NCI-H524 (cell line): ENCODE measurements at regions not wholly inside any gene's neighbourhood (a gene's known extent, or its start where the extent isn't known, plus 50 kb on each side); places are given as distances from the start of the nearest gene placed in this dataset.
"Not testable (repeated sequence)": the region's sequence is repeated elsewhere in the genome, so short reads cannot be mapped to it uniquely, and the experiment has no call there.

Source experiments
- DNase-seq, 2 experiments: peaks; one replicate each; lab custom pipeline; 2025; lab: John Stamatoyannopoulos, UW

DNA sequence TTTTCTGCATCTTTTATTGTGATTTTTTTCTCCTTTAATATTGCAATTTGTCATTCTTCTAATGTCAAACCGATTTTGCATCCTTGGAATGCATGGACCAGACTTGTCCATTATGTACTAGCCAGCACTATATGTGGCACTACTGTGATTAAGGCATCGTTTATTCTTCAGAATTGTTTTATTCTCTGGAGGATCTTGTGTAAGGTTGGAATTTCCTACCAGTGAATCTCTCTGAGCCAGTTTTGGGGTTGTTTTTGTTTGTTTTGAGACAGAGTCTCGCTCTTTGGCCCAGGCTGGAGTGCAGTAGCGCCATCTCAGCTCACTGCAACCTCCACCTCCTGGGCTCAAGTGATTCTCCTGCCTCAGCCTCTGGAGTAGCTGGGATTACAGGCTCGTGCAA, 58.5 kb downstream of the IGLL5 start:
- DNase-seq: no peak

DNA sequence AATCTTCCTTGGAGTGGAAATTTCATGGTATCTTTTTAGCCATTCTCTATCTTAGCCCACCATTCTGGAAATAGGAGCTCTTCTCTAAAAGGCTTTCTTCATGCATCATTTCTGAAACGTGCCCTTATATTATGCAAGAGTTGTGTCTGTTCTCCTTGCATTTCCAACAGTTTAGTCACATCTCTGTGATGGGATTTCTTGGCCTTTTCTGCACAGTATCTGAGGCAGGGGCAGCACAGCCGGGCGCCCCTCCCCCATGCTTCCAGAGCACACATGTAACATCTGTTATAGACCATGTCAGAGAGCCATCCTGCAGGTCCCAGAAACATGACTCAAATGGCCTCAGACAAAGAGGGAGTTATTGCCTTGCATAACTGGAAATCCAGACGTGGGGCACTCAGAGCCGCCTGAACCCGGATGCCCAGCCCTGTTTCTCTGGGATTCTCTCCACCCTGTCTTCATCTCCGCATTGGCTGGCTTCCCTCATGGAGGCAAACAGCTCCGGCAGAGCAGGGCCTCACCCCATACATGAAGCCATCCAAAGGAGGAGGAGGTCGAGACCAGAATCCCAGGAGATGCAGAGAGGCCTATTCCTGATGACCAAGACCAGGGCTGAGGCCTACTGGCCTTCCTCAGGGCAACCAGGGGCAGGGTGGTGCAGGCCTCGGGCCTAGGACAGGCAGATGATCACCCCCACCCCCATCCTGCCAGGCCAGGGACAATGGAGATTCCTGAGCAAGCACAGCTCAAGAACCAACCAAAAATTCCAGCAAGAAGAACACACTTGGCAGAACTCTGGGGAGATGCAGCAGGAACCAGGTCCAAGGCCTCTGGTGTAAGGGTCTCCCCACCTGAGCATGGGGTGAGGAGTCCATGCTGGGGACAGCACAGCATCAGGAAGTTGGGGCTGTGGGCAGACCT, 61.3 kb downstream of the IGLL5 start:
- DNase-seq: peak in 1 of 2 experiments; percentile 34

DNA sequence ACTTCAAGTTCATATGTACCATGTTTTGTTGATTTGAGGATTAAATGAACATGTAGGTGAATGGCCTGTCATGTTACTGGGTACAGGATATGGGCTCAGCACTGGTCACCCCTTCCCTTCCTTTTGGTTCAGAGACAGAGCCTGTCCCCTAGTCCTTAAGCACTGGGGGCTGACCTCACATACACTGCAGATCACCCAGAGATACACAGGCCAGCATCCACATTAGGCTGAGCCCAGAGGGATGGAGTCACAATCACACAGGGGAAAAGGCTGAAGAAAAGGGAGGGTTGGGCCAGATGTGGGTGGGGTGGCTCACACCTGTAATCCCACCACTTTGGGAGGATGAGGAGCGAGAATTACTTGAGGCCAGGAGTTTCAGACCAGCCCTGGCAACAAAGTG, 62.3 kb downstream of the IGLL5 start:
- DNase-seq: no peak

DNA sequence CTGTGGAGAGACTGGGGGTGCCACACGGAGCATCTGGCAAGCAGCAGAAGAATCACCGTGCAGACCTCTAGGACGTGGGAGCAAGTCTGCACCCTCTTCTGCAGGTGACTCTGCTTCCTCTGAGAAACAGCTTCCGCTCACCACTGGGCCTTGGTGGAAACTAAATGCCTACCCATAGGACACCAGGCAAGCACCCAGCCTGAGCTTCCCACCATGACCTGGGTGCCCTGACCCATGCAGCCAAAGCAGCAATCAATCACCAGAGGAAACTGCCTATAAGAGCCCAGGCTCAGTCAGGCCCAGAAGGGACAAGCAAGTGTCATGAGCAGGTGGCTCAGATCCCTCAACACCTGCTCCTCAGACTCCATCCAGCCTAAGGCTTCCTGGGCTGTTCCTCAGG, 63.4 kb downstream of the IGLL5 start:
- peak in 1 of 2 experiments; percentile 22 for DNase-seq

DNA sequence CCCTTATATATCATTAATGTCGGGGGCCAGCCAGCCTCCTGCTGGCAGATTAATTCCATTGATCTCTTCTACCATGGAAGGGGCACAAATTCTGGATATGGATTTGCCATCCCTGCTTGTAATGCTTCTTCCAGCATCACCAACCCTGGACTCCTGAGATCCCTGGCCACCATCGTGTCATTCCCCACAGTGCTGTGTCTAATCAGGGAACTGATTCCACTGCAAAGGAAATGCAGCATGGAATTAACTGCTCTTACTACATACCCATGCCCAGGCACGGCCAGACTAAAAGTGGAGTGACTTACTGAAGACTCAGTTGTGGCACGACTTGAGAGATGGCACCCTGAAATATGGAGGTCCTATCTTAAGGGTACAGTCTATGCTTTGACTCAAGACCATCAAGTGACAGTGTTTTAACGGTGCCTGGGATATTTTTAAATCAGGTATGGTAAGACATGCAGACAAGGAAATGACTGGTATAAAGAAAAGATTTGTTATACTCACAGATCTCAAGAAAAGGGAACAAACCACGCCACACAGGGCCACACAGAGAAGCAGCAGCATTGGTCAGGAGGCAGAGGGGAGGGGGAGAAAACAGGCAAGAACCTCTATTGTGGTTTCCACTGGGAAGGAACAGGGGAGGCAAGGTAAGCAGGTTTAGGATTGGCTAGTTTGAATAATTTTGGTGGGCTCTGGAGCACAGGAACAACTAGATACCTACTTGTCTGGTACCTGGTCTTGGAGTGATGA, 65.1 kb downstream of the IGLL5 start:
- no peak for DNase-seq

DNA sequence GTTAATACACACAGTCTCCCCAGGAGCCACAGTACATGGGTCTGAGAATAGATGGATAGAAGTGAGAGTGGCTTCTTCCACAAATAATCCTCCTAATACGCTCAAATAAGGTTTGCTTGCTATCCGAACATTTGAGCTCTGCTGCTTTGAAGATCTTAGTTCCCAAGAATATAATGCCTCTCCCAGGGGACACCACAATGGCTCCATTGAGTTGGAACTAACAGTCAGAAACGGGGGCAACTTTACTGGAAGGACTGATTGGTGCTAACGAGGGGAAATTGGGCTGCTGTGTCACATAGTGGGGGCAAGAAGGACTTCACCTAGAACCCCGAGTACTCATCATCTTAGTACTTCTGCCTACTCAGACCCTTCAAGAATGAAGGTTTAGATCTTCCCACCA, 66.2 kb downstream of the IGLL5 start:
- DNase-seq: no peak

DNA sequence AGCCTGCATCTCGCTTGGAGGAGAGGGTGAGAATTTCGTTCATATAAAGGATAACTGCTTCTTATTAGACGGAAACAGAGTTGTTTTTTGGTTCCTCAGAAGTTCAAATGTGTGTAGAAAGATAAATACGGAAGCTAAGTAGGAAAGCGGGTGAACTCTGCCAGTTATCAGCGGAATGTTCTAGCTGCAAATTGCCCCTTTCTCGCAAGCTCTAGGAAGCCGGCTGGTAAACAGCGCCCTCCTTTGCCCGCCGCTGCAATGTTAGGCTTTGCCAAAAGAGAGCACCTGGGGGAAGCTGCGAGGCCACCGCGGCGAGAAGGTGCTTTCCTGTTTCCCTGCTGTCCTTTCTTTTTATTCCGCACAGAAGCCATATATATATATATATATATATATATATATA, 67.0 kb downstream of the IGLL5 start:
- DNase-seq: peak; percentile 41 to 77

DNA sequence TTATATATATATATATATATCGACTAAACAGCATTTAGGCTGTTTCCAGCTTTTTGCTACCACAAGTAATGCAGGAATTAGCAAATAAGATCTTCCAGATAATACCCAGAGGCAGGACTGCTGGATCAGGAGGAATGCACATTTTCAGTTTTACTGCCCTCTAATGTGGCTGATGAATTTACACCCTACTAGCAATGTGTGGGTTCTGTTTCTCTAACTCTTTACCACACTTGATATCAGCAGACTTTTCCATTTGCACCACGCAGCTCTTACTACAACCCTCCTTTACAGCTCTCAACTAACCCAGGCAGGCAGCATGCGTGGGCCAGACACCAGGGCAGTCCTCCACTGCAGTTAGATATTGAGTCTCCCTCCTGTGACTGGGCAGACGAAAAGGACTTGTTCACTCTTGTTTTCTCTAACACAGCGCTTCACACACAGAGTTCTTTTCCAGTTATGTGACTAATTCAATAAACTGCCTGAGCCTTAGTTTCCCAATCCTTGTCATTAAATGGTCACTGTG, 67.7 kb downstream of the IGLL5 start:
- peak in 1 of 2 experiments; percentile 15 for DNase-seq

DNA sequence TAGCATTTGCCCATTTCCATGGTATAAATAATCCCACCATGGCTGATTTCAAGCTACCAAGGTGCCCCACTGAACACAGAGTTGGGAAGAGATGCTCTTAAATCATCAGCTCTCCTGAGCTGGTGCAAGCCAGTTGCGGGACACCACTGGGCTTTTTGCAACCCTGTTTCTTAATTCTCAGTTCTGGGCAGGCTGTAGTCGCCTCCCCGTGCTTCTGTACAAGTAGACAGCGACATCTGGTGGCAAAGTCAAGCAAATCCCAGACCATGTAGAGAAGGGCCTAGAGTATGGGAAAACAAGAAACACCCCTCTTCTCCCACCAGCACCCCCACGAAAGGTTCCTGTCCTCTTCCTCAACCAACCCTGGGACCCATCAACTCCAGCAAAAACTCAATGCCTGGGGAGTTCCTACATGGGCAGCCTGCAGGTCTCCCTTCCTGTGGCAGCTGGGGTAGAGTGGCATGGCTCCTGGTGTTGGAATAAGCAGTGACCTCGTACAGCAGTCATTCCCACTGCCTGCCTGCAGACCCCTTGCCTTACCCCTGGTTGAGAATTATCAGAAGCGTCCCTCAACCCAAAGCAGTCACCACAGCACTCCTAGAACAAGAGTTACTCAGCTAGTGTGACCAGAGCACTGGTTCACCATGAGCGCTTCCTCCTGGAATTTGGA, 68.4 kb downstream of the IGLL5 start:
- DNase-seq: peak; percentile 31 to 75

DNA sequence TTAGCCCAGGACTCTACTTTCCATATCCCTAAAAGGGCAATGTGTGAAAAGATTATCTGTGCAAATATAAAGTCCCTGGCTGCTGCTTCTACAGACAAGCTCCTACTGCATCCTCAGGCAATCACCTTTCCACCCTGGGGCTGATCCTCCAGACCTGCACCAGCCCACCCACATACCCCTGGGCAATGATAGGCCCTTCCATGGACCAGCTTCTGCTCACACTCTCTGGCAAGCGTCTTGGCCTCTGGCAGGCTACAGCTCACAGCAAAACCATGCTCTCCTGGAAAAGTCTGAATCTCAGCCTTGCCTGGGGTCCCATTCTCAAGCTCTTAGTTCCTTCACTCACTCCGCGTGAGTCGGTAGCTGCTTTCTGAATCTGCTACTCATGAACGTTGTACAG, 69.5 kb downstream of the IGLL5 start:
- DNase-seq: no peak

DNA sequence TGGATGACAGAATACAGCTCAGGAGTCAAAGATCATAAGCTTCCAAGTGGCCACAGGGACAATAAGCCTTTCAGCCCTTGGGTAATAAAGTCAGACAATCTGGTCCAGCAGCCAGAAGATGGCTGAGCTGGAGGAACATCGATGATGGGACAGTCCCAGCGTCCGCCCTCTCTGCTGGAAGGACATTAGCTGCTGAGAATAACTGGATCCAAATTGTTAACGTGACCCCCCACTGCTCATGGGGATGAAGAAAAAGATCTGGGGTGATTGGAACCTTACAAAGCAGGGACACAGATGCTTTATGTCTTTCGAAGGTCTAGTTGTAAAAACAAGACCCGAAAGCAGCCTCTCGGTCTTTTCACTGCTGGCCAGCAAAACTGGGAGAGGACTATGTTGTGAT, 71.0 kb downstream of the IGLL5 start:
- DNase-seq: no peak

DNA sequence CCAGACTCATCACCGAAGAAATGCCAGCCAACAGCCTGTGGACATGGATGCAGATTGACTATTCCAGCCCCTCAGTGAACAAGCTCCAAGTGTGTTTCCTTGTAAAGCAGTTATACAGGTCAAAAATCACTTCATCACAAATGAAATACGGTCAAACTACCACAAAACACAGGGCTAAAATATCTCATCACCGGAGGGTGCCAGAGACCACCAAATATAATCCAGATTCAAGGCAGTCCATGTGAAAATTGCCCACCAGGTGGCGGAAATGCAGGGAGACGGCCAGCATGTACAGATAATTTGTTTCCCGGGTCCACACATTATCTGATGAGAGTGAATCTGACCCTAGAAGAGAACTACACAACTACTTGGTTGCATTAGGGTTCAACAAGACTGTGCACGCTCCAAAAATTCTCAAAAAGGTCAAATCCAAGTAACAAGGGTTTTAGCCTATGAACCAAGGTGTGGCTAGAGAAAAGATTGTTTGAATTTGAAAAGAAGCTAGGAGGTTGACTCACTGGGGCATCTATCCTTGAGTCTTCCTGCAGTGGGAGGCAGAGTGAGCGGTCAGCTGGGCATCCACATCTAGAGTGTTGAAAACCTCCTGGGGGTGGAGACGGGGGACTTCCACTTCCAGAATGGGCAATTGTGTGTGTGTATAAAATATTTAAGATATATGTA, 71.7 kb downstream of the IGLL5 start:
- peak; percentile 88 to 91 for DNase-seq

DNA sequence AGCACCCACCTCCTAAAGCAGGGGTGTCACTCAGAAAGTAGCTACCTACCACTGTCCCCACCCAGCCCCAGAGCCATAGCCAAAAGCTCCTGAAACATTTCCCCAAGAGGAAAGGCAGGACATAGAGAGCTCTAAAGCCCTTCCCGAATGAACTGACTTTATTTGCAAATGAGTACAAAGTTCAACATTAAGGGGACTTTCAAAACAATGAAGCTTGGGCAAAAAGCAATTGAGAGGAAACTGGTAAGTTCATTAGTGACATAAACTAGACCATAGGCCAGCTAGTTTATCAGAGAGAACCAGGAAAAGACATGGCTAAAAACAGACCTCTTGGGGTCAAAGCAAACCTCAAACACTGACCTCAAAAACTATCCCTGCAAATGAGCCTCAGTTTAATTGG, 72.7 kb downstream of the IGLL5 start:
- no peak for DNase-seq

DNA sequence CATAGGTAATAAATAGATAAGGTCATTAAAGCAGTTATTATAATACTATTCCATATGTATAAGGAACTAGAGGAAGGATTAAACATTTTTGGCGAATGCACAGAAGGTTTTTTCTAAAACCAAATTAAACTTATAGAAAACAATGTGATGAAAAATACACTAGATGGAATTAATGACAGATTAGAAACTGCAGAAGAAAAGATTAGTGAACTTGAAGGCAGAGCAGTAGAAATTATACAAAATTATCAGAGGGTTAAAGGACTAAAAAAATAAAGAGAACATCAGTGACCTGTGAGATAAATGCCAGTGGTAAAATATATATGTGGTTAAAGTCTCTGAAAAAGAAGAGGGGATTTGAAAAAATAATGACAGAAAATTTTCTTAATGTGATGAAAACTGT, 74.0 kb downstream of the IGLL5 start:
- DNase-seq: no peak

DNA sequence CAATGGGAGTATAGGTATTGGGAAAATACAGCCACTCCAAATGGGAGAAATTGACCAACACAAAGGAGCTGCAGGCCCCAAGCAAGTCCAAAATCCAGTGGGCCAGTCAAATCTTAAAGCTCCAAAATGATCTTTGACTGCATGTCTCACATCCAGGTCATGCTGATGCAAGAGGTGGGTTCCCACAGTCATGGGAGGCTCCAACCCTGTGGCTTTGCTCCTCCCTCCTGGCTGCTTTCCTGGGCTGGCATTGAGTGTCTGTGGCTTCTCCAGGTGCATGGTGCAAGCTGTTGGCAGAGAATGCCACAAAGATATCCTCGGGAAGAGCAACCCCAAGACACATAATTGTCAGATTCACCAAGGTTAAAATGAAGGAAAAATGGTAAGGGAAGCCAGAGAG, 80.8 kb downstream of the IGLL5 start:
- DNase-seq: no peak

DNA sequence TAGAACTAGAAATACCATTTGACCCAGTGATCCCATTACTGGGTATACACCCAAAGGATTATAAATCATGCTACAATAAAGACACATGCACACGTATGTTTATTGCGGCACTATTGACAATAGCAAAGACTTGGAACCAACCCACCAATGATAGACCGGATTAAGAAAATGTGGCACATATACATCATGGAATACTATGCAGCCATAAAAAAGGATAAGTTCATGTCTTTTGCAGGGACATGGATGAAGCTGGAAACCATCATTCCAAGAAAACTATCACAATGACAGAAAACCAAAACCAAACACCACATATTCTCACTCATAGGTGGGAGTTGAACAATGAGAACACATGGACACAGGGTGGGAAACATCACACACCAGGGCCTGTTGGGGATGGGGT, 85.0 kb downstream of the IGLL5 start:
- DNase-seq: not testable (repeated sequence)

DNA sequence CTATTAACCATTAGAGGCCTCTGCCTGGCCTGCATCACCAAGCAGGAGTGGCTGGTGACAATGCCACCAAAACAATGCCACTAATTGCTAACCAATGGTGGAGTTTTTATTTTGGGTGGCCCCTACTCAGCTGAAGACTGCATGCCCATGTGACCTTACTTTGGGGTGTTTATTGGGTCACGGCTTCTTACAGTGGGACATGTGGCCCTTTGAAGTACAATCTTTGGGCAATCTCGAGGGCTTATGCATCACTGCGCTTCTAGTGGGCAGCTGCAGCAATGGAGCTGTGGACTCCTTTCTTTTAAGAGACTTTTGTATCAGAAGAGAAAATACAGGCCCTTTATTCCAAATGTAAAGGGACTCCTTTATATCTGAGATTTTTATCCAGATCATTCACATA, 85.7 kb downstream of the IGLL5 start:
- DNase-seq: no peak

DNA sequence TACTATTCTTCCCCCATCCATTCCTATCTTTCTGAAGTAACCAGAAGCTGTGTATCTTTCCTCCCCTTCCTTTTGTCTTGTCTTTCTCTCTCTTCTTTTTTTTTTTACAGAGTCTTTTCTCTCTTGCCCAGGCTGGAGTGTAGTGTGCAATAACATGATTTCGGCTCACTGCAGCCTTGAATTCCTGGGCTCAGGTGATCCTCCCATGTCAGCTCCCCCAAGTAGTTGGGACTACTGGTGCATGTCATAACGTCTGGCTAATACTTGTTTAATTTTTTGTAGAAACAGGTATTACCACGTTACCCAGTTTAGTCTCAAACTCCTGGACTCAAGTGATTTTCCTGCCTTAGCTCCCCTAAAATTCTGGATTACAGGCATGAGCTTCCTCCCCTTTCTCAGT, 86.5 kb downstream of the IGLL5 start:
- no peak for DNase-seq

DNA sequence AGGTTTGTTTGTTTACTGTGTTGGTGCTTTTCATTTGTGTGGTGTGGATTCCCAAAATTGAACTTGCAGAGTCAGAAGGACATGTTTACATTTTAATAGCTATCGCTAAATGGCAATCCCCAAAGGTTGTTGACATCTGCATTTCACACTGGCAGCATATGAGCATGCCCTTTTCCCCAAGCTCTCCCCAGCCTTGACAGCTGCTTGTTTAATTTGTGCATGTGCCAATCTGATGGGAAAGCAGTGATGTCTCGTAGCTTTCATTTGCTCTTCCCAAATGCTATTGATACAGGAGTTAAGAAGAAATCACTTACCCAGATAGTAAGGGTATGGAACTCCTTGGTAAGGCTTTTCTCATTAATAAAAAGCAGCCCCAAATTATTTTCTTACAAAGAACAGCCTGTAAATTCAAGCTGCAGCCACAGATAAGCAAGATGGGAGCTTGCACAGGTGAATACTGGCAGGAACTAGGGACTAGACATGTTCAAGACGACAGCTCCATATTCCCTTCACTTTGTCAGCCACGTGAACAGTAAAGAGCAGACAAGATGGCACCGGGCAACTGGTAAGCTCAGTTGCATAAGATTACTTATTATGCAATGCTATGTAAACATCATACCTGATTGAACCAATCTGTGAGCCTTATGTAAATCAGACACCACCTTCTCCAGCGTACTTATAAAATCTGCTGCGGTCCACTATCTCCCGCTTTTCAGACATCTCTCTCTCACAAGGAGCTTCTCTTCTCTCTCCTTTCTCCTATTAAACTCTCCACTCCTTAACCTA, 87.4 kb downstream of the IGLL5 start:
- no peak for DNase-seq

DNA sequence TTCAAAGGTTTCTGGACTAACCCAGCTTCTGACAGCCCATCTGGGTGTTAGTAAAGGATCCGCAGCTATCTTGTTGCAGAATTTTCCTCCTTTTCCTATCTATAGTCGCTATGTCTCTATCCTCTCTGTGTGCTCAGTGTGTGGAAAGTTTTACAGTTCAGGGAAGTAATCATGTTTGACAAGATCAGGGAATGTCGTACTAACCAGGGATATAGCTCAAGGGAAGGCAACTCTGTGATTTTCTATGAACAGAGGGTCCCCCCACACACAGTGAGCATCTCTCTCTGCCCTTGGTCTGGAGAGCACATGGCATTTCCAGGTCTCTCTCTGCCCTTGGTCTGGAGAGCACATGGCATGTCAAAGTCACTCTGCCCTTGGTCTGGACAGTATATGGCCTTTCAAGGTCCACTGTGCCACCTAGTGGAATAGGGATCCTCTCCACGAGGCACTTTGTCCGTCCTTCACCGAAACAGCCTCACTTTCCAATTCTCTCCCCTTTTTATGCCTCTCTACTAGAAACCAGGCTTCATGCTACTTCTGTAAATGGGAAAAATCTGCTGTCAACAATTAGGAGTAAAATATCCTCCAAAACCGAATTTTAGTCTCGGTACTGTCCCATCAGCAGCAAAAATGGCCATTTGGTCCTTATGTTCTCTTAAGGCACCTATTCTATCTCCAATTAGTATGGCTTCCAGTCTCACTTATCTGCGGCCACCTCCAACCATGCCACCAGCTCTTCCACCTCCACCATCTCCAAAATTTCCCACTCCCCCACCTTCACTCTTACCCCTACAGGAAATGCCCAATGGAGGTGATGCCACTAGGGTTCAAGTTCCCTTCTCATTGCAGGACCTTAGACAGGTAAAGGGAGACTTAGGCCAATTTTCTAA, 88.7 kb downstream of the IGLL5 start:
- no peak for DNase-seq
